ENCODE measurements at regions not wholly inside any gene's neighbourhood (a gene's known extent, or its start where the extent isn't known, plus 50 kb on each side); places are given as distances from the start of the nearest gene placed in this dataset.

DNA sequence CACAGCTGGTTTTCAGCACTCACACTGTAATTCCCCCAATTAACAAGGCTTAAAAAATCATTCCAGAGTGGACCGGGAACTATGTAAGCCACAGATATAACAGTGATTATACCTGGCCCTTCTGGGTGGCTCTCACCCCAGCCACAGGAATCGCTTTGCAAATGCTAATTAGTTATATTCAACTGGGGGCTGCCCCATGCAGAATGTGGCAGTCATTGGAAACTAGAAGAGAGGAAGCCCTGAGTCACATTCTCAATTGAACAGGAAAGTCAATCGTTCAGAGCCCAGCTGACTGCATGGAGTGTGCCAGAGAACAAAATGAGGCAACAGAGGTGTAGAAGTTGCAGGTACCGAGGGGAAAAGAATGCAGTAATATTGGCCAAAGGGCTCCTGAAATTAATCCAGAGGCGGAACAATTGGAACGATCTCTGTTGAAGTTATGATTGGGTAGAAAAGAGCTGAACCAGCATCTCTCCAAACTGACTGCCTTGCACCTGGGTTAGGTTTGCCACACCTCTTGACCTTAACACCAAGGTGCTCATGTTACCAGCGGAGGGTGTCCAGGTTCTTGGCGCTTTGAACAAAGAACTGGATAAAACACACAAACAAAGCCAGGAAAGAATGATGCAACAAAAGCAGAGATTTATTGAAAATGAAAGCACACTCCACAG is 909.7 kb upstream of the AUTS2 start:
- Histone ChIP-seq H3K27ac (ENCODE audit: low read depth, low read length, poor library complexity, severe bottlenecking) (peak overlapping the region; percentile 15), H3K4me1 (ENCODE audit: insufficient read depth, low read length, poor library complexity, severe bottlenecking) (peaks cover 13% of the 10 kb centered on the region), H3K36me3 (ENCODE audit: insufficient read depth, low read length, poor library complexity, severe bottlenecking) (no peaks in the 10 kb centered on the region), H3K9me3 (ENCODE audit: low read depth, low read length, poor library complexity, severe bottlenecking) (no peaks in the 10 kb centered on the region), H3K27me3 (replicated peaks; ENCODE audit: insufficient read depth, low read depth, low read length, poor library complexity) (no peaks in the 10 kb centered on the region), H3K4me3 (ENCODE audit: low read depth, low read length, poor library complexity, severe bottlenecking) (no peak overlapping the region)
- POLR2A ChIA-PET (ENCODE audit: low non-redundant PET) = no interaction called here
- intact Hi-C loops (cut with micrococcal nuclease; ENCODE audit: unreplicated experiment) = no loop called here
- TF ChIP-seq, protein P1, sequence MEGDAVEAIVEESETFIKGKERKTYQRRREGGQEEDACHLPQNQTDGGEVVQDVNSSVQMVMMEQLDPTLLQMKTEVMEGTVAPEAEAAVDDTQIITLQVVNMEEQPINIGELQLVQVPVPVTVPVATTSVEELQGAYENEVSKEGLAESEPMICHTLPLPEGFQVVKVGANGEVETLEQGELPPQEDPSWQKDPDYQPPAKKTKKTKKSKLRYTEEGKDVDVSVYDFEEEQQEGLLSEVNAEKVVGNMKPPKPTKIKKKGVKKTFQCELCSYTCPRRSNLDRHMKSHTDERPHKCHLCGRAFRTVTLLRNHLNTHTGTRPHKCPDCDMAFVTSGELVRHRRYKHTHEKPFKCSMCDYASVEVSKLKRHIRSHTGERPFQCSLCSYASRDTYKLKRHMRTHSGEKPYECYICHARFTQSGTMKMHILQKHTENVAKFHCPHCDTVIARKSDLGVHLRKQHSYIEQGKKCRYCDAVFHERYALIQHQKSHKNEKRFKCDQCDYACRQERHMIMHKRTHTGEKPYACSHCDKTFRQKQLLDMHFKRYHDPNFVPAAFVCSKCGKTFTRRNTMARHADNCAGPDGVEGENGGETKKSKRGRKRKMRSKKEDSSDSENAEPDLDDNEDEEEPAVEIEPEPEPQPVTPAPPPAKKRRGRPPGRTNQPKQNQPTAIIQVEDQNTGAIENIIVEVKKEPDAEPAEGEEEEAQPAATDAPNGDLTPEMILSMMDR (conservative IDR thresholded peaks at IDR 0.05; ENCODE audit: low read depth, low read length) = no peak
- TF ChIP-seq EZH2 (IDR thresholded peaks at IDR 0.05; ENCODE audit: borderline replicate concordance, low read depth, low read length, poor library complexity, severe bottlenecking) = no peak
- CTCF ChIA-PET = no interaction called here
- peak; percentile 18 for DNase-seq (ENCODE audit: low spot score)
- no TSS peak for BruUV-seq (replicated peaks)

DNA sequence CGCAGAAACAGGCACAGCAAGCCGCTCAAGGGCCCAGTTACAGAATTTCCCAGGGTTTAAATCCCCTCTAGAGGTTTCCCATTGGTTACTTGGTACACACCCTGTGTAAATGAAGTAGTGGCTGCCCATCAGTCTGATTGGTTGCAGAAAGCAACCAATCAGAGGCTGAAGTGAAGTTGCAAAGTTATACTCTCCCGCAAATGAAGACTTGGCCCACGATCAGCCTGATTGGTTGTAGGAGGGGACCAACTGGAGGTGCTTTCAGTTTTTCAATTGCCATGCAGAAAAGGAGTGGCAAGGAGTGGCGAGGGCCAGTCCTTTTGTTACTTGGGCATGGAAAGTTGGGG is 909.2 kb upstream of the AUTS2 start:
- Histone ChIP-seq H3K36me3 (ENCODE audit: insufficient read depth, low read length, poor library complexity, severe bottlenecking) (no peaks in the 10 kb centered on the region), H3K9me3 (ENCODE audit: low read depth, low read length, poor library complexity, severe bottlenecking) (no peaks in the 10 kb centered on the region), H3K27me3 (replicated peaks; ENCODE audit: insufficient read depth, low read depth, low read length, poor library complexity) (no peaks in the 10 kb centered on the region), H3K4me1 (ENCODE audit: insufficient read depth, low read length, poor library complexity, severe bottlenecking) (peaks cover 13% of the 10 kb centered on the region), H3K27ac (ENCODE audit: low read depth, low read length, poor library complexity, severe bottlenecking) (no peak overlapping the region), H3K4me3 (ENCODE audit: low read depth, low read length, poor library complexity, severe bottlenecking) (no peak overlapping the region)
- DNase-seq (ENCODE audit: low spot score) = peak; percentile 21
- CTCF ChIA-PET = no interaction called here
- TF ChIP-seq EZH2 (IDR thresholded peaks at IDR 0.05; ENCODE audit: borderline replicate concordance, low read depth, low read length, poor library complexity, severe bottlenecking) = no peak
- TF ChIP-seq, protein P1 (conservative IDR thresholded peaks at IDR 0.05; ENCODE audit: low read depth, low read length) = no peak
- BruUV-seq (replicated peaks) = no TSS peak
- POLR2A ChIA-PET (ENCODE audit: low non-redundant PET) = no interaction called here
- intact Hi-C loops (cut with micrococcal nuclease; ENCODE audit: unreplicated experiment) = no loop called here

- CTCF ChIA-PET = no interaction called here
- no peak for DNase-seq (ENCODE audit: low spot score)
- no peak overlapping the region for H3K27ac ChIP-seq (ENCODE audit: low read depth, low read length, poor library complexity, severe bottlenecking)
These were observed 906.7 kb upstream of the AUTS2 start for GRCh38 chr7:68691261-68692216.

More at GRCh38 chr7:68691261-68692216, 906.7 kb upstream of the AUTS2 start:
- no peaks in the 10 kb centered on the region for H3K27me3 ChIP-seq (replicated peaks; ENCODE audit: insufficient read depth, low read depth, low read length, poor library complexity)
- H3K9me3 ChIP-seq (ENCODE audit: low read depth, low read length, poor library complexity, severe bottlenecking) = no peaks in the 10 kb centered on the region
- peaks cover 8% of the 10 kb centered on the region for H3K4me1 ChIP-seq (ENCODE audit: insufficient read depth, low read length, poor library complexity, severe bottlenecking)
- H3K36me3 ChIP-seq (ENCODE audit: insufficient read depth, low read length, poor library complexity, severe bottlenecking) = no peaks in the 10 kb centered on the region
- TF ChIP-seq, protein P1 (conservative IDR thresholded peaks at IDR 0.05; ENCODE audit: low read depth, low read length) = no peak
- TF ChIP-seq EZH2 (IDR thresholded peaks at IDR 0.05; ENCODE audit: borderline replicate concordance, low read depth, low read length, poor library complexity, severe bottlenecking) = no peak
- intact Hi-C loops (cut with micrococcal nuclease; ENCODE audit: unreplicated experiment) = no loop called here
- H3K4me3 ChIP-seq (ENCODE audit: low read depth, low read length, poor library complexity, severe bottlenecking) = no peak overlapping the region
- POLR2A ChIA-PET (ENCODE audit: low non-redundant PET) = no interaction called here
- no TSS peak for BruUV-seq (replicated peaks)

Measured in A673 (cell line).